Activated effector memory CD4-positive, alpha-beta T cell treated with Interleukin-2 at 50 U/mL for 16 hours (primary cell): ENCODE measurements at regions not wholly inside any gene's neighbourhood (a gene's known extent, or its start where the extent isn't known, plus 50 kb on each side); places are given as distances from the start of the nearest gene placed in this dataset.
A peak's percentile ranks its signal among the peaks of the same experiment; 100 is the strongest.
"Not testable (repeated sequence)": the region's sequence is repeated elsewhere in the genome, so short reads cannot be mapped to it uniquely, and the experiment has no call there.

ENCODE experiments used
- DNase-seq: peaks from one replicate; pipeline ENCODE4 v3.0.0-alpha.2; 2020

DNA sequence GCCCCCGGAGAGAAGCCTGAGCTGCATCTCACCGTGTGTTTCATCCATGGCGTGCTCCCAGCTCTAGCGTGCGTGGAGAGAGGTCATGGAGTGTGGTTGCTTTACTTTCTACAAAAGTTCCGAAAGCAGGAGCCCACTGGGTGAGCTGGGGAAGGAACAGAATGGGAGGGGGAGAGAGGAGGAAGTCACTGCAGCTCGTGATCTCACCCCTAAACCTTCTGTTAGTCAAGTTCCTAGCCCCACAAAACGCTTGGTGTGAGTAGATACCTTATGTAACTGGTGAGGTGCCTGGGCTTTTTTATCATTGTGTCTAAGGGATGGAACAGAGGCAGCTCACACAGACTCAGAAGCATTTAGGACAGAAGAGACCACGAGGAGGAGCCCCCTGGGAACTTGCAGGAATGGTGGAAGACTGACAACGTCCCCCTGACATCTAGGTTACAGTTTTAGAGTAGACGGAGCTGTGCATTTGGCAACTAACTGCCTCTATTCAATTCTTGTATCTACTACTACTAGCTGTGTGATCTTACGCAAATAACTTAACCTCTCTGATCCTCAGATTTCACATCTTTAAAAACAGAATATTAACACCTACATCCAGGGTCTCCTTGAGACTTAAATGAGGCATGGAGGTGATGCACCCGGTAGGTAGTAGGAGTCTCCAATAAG lies 123.3 kb downstream of the ARL4C start:
- no peak for DNase-seq

DNA sequence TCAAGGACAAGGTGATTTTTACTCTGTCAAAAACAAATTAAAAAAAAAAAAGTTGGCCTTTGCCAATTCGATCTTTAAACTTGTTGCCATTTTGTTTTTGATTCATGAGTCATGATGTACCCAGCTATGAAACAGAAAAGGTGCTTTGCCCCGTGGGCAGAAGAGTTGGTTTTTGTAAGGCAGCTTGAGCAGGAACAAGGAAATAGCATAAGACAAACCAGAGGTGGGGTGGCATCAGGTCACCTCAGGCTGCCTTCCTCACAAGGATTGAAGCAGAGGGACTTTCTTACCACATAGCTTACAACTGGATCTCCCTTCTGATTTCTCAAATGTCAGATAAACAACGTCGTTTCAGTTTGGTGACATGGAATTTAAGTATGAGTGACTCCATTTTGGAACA lies 123.8 kb downstream of the ARL4C start:
- DNase-seq: no peak

DNA sequence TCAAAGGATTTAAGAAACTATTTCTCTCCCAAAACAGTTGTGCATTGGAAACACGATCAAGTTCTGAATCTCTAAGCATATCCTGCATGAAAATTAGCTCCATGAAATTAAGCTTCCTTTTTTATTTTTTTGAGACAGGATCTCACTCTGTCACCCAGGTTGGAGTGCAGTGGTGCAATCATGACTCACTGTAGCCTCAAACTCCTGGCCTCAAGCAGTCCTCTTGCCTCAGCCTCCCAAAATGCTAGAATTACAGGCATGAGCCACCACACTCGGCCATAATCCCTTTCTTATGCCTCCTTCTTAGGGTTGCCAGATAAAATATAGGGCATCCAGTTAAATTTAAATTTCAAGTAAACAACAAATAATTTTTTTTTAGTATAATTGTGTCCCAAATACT lies 124.4 kb downstream of the ARL4C start:
- no peak for DNase-seq

DNA sequence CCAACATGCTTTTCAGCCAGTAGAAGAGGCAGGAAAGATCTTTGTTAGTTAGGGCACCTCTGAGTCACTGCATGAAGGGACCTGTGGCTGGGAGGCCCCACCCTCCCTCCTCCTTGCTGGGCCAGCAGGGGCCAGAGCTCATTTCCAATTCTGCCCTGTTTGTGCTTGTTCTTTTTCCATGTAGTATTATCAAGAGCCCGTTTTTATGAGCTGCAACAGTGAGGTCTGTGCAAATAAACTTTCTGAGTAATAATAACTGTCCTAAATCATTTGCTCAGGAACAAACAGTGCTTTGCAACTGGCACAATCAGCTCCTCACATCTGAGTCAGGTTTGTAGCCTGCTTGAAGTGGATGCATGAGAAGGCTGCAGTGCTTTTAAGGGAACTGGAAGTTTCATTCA lies 128.0 kb downstream of the ARL4C start:
- DNase-seq: peak; percentile 40

DNA sequence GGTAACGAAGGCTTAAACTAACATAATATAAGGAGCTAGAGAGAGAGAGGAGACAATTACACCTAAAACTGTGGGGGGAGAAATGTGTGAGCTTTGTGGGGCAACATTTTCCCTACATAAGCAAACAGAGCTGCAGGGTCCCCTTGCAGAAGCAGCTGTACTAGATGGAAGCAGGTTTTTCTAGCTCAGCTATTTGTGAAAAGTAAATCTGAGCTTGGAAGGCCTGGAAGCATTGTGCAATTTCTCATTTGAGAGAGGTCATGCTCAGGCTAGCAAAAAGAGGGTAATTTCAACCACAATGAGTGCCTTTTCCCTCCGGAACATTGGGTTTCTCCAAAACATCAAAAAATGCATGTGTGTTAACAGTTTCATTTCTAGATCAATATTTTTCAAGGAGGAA lies 130.0 kb downstream of the ARL4C start:
- no peak for DNase-seq

DNA sequence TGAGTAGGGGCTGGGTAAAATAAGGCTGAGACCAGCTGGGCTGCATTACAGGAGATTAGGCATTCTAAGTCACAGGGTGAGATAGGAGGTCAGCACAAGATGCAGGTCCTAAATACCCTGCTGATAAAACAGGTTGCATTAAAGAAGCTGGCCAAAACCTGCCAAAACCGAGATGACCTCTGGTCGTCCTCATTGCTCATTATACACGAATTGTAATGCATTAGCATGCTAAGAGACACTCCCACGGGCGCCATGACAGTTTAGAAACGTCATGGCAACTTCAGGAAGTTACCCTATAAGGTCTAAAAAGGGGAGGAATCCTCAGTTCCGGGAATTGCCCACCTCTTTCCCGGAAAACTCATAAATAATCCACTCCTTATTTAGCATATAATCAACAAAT lies 132.2 kb downstream of the ARL4C start:
- no peak for DNase-seq

DNA sequence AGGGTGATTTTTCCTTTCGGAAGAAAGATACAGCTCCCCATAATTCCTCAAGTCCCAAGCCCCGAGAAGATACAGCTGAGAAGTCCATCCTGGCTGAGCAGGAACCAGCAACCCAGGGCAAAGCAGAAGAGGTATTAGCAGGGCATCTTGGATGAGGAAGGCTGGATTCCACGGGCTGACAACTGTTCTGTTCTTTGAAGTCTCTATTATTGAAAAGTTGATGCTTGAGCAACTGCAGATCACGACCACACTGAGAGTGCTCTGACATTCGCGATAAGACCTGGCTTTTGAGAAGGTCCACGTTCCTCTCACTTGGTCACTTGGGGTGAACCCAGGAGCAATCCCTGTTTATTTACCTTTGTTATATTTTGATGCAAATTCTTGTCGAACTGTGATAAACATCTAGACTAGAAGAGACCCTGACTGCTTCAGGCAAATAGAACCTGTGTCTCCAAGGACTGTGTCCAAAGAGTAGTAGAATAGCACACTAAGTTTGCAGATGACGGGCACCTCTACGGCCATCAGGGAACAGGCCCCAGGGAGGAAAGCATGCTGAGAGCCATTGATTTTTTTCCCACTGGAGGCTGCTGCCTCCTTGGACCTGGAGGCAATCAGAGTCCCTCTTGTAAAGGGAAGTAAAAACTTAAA lies 133.1 kb downstream of the ARL4C start:
- DNase-seq: no peak

DNA sequence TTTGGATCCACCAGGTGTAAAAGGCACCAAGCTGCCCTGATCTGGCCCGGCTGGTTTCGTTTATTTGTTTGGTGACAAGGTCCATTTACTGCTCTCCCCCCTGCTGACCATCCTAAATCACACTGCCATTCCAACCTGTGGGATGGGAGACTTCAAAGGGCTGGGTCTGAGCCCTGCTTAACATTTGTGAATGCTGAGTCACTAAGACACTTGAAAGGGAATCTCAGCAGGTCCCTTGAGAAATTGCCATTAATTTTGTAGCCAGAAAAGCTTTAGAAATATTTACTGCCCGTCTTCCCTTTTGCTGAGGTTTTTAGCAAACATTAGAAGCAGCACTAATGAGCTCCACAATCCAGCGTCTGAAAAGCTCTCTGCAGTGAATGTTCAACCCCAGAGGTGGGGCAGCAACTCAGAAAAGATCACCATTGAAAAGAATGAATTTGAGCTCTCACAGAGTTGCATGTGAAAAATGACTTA lies 133.8 kb downstream of the ARL4C start:
- DNase-seq: no peak

DNA sequence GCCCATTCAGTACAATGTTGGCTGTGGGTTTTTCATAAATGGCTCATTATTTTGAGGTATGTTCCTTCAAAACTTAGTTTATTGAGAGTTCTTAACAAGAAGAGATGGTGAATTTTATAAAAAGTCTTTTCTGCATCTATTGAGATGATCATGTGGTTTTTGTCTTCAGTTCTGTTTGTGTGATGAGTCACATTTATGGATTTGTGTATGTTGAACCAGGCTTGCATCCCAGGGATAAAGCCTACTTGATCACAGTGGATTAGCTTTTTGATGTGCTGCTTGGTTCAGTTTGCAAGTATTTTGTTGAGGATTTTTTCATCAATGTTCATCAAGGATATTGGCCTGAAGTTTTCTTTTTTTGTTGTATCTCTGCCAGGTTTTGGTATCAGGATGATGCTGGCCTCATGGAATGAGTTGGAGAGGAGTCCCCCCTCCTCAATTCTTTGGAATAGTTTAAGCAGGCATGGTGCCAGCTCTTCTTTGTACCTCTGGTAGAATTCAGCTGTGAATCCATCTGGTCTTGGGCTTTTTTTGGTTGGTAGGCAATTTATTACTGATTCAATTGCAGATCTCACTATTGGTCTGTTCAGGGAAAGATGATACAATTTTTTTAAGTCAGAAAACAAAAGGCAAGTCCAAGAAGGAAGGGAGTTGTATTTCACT lies 136.4 kb downstream of the ARL4C start:
- DNase-seq: not testable (repeated sequence)

DNA sequence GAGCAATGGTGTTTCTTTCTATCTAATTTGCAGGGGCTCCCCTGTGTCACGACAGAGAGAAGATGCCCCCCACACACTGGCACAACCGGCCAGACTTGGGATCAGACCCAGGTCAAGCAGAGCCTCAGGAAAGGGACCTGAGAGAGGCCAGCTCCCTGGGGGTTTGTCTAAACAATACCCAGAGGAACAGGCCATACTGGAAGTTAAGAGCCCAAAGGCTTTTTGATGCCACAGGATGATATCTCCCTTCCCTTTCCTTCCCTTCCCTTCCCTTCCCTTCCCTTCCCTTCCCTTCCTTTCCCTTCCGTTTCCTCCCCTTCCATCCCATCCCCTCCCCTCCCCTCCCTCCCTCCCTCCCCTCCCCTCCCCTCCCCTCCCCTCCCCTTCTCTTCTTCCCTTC lies 139.2 kb downstream of the ARL4C start:
- DNase-seq: no peak

DNA sequence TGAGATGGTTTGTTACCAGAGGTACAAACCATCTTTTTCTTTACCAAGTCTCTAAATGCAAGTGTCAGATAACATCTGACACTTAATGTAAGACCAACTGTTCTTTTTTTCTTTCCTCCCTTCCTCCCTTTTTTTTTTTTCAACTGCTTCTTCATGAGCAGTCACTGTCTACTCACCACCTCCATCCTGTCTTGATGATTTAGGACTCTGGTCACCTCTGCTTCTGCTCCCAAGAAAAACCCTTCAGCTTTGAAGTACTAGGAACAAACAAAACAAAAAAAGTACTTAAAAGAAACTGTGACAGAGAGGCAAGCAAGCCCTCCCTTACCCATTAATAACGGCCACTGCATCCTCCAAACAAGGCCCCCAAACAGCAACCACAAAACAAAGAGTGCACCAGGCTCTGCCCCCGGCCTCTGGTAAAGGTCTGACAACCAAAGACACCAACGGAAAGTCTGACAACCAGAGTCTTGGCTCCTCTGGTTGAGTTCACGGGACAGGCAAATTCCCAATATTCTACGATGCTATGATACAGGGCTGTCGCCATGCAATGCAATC lies 141.0 kb downstream of the ARL4C start:
- DNase-seq: no peak

DNA sequence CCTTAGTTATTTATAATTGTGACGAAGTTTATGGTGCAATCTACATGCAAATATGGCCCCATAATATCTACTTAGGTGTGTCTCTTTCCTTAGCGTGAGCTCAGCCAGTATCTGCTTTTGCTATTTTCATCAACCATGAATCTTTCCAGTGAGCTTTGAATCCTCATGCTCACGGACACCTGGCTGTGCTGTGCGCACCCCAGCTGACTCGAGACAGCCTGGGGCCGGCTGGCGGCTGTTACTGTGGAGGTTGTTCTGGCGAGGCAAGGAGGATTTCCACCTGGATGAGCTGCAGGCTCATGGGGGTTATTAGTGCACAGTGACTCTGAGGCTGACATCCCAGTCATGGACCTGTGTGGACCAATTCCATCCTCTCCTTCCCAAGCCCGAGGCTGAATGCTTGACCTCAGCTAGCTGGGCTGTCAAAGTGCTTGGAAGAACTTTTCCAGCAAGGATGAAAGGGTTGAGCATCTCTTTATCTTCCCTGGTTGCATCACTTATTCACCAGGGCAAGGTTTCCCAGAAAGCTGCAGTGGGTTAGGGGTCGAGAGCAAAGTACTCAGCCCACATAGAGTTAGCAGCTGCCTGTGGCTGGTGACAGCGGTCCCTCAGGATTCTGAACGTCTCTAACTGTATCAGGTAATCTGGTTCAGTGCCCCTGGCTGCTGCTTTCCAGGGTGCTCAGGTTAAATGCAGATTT lies 141.7 kb downstream of the ARL4C start:
- DNase-seq: no peak

DNA sequence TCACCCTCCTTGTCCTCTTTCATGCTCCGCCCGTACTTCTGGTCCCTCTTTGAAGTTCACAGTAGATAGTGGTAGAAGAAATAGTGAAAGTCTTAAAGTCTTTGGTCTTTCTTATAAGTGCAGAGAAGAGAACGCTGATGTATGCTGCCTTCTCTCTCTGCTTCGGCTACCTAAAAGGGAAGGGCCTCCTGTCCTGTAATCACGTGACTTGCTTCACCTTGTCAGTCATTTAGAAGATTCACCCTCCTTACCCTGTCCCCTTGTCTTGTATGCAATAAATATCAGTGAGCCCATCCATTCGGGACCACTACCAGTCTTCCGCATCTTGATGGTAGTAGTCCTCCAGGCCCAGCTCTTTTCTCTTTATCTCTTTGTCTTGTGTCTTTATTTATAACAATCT lies 144.6 kb downstream of the ARL4C start:
- no peak for DNase-seq

DNA sequence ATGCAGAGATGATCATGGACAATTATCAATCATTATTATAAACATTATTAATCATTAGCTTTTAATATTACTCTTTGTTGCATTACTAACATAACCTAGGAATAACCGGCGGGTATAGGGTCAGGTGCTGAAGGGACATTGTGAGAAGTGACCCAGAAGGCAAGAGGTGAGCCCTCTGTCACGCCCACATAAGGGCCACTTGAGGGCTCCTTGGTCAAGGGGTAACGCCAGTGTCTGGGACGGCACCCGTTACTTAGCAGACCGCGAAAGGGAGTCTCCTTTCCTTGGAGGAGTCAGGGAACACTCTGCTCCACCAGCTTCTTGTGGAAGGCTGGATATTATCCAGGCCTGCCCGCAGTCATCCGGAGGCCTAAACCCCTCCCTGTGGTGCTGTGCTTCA lies 145.0 kb downstream of the ARL4C start:
- DNase-seq: not testable (repeated sequence)

DNA sequence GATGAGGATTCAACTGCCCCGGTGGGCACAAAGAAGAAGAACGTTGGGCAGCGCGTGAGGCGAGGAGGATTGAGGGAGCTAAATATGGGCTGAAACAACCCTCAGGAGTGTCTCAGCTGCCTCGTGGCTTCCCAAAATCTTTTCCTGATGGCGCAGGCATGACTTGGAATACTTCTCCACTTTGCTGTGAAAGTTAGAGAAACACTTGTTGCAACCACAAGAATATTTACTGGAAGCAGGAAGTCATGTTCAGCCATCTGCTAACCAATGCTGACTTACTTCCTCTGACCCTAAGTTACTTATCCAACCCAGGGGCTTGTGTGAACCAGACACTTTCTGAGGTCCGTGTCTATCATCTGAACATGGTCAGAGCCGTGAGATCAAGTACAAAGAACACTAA lies 148.8 kb downstream of the ARL4C start:
- no peak for DNase-seq

DNA sequence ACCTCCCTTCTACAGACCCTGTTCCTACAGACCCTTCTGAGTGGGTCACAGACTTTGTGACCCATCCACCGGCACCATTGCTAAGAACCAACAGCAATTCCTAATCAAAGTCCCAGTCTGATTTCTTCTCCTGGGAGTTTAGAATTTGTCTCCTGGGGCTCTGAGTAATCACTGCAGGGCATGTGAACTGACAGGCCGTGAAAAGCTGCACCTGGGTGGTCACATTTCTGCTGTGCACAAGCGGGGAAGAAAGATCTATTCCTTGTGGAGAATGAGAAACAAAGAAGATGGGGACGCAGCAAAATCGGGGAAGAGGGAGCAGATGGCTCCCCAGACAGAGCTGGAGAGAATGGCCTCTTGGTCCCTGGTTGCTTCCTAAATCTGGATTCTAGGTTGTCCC lies 151.0 kb downstream of the ARL4C start:
- DNase-seq: no peak

DNA sequence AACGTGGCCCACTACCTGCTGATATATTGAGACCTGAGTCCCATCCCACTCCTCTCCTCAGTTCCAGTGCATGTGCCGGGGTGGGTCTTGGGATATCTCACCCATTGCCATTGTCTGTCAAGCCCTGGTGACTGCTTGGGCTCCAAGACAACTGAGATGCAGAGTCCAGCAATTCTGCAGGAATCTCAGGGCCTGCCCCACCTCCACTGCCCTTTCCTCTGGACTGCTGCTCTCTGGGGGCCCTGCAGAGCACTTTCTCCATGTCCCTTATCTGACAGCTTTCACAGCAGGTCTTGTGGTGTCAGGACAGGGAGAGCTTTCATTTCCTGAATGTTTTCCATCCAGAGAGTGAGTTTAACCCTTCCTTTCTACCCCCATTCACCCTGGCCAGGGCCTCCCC lies 152.9 kb downstream of the ARL4C start:
- DNase-seq: no peak

DNA sequence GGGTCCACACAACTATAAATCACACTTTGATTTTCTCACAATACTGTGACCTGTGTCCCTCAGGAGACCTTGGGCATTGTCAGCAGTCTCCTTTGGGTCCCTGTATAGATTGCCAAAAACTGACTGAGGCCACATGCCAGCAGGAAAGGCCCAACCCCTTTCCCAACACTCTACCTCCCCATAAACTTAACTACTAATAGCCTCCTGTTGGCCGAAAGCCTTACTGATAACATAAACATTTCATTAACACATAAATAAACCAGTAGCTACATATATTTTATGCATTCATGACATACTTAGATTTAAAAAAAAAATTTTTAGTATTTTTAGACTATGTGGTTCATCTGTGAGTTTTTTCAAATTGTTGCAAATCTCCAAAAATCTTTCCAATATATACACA lies 153.5 kb downstream of the ARL4C start:
- DNase-seq: no peak

DNA sequence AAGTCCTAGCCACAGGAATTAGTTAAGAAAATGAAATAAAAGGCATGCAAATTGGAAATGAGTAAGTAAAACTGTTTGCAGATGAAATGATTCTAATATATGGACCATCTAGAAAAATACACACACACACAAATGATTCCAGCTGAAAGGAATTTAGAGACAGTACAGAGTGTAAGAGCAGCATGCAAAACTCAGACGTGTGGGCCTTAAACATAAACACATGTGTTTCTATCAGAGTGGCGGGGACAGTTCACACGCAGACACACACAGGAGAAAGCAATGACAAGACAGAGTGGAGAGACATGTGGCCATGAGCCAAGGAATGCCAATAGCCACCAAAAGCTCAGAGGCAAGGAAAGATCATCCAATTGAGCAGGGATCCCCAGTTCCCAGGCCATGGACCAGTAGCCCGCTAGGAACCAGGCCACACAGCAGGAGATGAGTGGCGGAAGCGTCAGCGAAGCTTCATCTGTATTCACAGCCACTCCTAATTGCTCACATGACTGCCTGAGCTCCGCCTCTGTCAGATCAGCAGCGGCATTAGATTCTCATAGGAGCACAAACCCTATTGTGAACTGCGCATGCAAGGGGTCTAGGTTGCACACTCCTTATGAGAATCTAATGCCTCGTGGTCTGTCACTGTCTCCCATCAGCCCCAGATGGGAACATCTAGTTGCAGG lies 155.4 kb downstream of the ARL4C start:
- DNase-seq: no peak

DNA sequence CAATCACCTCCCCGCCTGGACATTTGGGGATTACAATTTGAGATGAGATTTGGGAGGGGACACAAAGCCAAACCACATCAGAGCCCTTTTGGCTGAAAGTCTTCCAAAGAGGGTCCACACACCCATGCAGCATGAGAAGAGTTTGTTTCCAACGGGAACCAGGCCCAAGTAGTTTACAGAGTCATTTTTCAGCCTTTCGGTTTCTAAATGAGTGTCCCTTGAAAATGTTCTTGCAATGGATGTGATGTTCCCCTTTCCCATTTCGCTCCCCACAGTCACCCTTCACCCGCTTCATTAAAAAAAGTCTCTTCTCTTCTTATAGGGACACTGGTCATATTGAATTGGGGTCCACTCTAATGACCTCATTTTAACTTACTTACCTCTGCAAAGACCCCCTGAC lies 157.4 kb downstream of the ARL4C start:
- DNase-seq: no peak

DNA sequence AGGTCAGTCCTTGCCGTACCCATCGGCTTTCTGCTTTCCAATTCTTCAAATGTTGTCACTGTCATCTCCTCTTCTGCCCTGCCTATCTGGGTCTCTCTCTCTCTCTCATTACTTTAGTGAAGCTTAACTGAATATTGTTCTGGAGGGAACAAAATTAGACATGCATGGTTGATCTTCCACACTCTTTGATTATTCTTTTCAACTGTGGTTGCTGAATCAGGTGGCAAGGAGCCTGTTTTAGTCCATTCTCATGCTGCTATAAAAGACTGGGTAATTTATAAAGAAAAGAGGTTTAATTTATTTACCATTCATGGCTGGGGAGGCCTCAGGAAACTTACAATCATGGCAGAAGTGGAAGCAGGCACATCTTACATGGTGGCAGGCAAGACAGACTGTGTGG lies 157.9 kb downstream of the ARL4C start:
- DNase-seq: no peak

DNA sequence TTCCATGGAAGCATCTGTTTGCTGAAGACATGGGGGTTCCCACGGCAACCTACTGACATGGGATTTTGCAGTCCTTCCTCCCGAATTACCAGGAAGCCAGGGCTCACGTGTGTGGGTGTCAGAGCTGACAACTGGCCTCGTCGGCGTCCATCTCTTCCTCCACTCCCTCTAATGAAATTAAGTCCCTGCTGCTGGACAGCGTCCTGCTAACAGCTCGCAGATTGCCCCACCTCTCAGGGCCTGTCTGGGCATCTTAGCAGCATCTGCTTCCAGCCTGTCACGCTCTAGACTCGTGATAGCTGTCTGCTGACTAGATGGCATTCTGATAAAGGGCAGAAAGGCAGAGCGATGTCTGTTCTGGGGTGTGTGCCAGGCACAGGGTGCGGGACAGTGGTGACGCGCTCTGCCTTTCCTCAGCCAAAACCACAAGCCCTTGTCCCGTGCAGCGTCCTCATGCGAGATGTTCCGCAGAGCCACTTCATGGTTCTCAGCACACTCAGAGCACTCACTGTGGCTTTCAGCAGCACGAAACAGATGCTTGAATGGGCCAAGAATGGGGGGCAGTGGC lies 161.1 kb downstream of the ARL4C start:
- peak; percentile 54 for DNase-seq

DNA sequence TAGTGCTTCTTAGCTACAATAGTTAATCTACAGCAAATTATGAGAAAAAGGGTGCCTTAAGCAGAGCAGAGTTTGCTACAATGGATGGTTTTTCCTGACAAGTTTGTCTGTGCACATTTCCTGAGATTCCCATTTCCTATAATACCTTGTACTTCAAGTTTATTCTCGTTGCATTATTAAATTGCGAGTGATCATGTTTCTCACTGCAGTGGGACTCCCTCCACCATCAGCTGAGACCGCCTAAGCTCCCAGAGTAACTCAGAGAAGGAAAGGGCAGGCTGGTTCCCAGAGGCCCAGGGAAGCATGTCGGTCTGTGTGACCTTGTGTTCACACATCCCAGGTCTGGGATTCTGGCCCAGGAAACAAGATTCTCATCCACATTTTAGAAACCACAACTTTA lies 162.1 kb downstream of the ARL4C start:
- DNase-seq: no peak
